ENCODE measurements at regions not wholly inside any gene's neighbourhood (a gene's known extent, or its start where the extent isn't known, plus 50 kb on each side); places are given as distances from the start of the nearest gene placed in this dataset.

DNA sequence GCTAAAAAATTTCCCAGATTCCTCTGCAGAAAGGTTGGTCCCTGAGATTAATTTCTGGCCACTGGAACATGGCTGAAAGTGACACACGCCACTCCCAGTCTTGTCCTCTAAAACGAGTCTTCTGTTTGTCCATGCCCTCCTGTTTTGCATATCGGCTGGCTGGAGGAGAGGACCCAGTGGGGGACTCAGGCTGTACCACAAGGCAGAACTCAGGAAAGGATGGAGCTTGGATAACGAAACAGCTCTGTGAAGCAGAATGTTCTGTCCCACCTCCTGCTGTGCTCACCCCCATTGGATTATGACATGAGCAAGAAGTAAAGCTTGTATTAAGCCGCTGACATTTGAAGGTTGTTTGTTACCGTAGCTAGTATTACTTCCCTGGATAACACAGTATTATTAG is 856.2 kb downstream of the BCL11B start:
- TF ChIP-seq ZFX (IDR thresholded peaks at IDR 0.05), result no peak
- TF ChIP-seq, protein P1, sequence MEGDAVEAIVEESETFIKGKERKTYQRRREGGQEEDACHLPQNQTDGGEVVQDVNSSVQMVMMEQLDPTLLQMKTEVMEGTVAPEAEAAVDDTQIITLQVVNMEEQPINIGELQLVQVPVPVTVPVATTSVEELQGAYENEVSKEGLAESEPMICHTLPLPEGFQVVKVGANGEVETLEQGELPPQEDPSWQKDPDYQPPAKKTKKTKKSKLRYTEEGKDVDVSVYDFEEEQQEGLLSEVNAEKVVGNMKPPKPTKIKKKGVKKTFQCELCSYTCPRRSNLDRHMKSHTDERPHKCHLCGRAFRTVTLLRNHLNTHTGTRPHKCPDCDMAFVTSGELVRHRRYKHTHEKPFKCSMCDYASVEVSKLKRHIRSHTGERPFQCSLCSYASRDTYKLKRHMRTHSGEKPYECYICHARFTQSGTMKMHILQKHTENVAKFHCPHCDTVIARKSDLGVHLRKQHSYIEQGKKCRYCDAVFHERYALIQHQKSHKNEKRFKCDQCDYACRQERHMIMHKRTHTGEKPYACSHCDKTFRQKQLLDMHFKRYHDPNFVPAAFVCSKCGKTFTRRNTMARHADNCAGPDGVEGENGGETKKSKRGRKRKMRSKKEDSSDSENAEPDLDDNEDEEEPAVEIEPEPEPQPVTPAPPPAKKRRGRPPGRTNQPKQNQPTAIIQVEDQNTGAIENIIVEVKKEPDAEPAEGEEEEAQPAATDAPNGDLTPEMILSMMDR (conservative IDR thresholded peaks at IDR 0.05), result no peak
- no peak overlapping the region for H3K27ac ChIP-seq

DNA sequence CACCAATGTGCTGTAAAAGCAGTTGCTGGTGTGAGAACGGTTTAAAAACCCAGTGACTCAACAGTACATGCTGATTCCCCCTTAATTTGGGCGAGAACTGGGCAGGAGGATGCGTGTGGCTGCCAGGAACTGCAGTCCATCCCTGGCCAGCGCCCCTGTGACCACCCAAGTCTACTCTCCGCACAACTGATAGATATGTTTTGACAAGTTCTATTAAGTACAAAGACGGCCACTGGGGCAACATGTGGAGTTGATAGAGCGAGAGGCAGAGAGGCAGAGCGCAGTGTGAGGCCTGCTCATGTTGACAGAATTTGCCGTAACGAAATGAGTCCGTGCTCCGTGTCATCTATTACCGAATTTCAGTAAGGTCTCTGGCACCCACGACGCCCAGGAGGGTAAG is 855.0 kb downstream of the BCL11B start:
- TF ChIP-seq, protein P1 (conservative IDR thresholded peaks at IDR 0.05), result no peak
- no peak for TF ChIP-seq ZFX (IDR thresholded peaks at IDR 0.05)
- H3K27ac ChIP-seq, result no peak overlapping the region

DNA sequence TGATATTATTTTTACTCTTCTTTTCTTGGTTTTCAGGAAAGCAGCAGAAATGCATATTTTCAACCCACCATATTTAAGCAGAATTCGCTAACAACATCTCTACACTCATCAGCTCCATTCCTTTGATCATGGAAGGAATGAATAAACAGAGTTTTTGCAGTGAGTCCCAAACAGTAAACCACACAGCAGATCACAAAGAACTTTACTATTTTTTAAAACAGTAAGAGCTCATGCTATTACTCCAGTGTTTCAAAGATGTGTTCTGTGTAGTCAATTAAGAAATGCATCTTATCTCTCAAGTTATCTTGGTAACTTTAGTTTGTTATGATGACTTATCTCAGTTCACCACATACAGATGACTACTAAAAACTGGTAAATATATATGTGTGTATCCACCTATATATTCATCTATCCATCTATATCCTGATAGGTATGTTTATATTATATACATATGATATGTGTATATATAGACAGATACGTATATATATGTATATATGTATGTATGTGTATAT is 843.5 kb downstream of the BCL11B start:
- TF ChIP-seq, protein P1 (conservative IDR thresholded peaks at IDR 0.05), result no peak
- TF ChIP-seq ZFX (IDR thresholded peaks at IDR 0.05), result no peak
- no peak overlapping the region for H3K27ac ChIP-seq

DNA sequence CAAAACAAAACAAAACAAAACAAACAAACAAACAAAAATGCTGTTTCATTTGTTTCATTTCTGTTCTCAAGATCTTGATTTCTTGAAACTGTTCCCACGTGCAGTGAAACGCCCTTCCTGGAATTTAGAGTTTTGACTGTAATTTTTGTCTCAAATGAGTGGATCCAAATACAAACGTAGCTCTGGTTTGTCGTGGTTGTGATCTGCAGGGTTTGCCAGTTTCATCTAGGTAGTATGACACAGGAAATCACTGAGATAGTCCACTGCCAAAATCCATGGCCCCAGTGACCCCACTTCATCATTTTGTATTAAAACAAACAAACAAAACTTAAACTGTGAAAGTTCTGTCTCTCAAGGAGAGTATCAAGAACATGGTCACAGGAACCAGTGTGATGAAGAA is 838.6 kb downstream of the BCL11B start:
- H3K27ac ChIP-seq, result no peak overlapping the region
- no peak for TF ChIP-seq ZFX (IDR thresholded peaks at IDR 0.05)
- TF ChIP-seq, protein P1 (conservative IDR thresholded peaks at IDR 0.05), result no peak

DNA sequence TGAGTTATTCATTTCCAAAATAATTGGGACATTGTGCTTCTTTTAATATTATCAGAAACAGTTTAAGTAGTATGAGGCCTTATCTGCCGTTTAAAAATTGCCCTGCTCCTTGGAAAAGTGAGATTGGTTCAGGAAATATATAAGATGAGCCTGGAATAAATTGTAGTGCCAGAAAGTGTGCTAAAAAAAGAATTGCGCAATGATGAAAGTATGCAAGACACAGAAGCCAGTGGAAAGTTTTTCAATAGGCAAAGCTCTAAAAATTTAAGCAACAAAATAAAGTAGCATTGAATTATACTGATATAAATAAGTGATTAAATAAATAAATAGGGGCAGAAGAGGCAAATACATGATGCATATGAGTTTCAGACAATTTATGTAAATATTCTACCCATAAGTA is 834.9 kb downstream of the BCL11B start:
- no peak overlapping the region for H3K27ac ChIP-seq
- TF ChIP-seq, protein P1 (conservative IDR thresholded peaks at IDR 0.05), result no peak
- no peak for TF ChIP-seq ZFX (IDR thresholded peaks at IDR 0.05)

DNA sequence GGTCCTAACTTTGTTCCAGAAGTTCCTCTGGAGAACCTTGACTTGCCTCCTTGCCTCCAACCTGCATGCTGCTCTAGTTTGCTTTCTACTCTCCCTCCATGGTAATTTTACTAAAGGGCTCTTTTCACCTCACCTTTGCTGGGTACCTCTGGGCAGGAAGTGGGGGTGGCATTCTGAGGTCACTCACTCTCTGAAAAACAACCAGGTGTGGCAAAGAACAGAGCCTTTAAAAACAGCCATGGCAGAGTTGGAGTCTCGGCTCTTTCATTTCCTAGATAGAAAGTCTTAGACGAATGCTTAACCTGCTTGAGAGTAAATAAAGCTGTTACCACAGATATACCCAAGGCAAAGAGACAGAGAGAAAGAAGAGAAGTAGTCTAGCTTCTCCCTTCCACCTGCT is 827.9 kb downstream of the BCL11B start:
- H3K27ac ChIP-seq, result no peak overlapping the region
- TF ChIP-seq, protein P1 (conservative IDR thresholded peaks at IDR 0.05), result no peak
- no peak for TF ChIP-seq ZFX (IDR thresholded peaks at IDR 0.05)

DNA sequence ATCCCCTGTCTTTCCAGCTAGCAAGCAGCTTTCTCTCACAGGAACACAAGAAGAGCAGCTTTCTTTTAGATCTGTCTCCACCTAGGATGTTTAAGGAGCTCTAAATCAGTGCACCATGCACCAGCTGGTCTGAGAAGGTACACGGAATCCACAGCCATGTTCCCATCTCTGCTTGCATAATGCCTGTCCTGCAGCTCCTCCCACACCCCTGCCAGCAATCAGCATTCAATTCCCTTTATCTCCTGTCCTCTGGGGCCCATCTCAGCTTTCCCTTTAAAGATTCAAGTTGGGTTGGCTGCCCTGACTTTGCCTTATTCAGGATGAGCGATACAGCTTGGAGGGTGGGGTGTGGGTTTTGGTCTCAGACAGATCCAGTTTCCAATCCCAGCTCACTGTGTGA is 826.3 kb downstream of the BCL11B start:
- H3K27ac ChIP-seq, result no peak overlapping the region
- TF ChIP-seq, protein P1 (conservative IDR thresholded peaks at IDR 0.05), result no peak
- no peak for TF ChIP-seq ZFX (IDR thresholded peaks at IDR 0.05)
